ENCODE measurements at regions not wholly inside any gene's neighbourhood (a gene's known extent, or its start where the extent isn't known, plus 50 kb on each side); places are given as distances from the start of the nearest gene placed in this dataset.
A peak's percentile ranks its signal among the peaks of the same experiment; 100 is the strongest.
"Not testable (repeated sequence)": the region's sequence is repeated elsewhere in the genome, so short reads cannot be mapped to it uniquely, and the experiment has no call there.

DNA sequence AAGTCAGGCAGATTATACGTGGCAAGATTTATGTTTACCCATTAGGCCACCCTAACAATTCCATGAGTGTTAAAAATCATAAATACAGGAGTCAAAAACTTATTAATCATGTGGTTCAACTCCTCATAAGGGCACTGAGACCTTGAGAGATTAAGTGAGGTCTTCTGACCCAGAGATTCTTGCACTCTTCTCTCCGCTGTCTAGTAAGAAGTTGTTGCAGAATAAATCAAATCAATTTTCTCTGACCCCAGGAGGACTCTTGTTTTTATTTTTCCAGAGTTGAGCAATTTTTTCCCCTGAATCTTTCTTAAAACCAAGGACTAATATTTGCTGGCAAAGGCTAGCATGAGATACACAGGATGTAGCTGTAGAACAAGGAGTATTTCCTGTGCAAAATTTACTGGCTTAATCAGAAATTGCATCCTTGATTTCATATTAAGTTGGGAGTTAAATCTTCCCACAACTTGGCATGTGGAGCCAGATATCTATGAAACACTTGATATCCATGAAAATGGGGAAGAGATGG lies 90.9 kb upstream of the PTHLH start:
- DNase-seq = no peak

DNA sequence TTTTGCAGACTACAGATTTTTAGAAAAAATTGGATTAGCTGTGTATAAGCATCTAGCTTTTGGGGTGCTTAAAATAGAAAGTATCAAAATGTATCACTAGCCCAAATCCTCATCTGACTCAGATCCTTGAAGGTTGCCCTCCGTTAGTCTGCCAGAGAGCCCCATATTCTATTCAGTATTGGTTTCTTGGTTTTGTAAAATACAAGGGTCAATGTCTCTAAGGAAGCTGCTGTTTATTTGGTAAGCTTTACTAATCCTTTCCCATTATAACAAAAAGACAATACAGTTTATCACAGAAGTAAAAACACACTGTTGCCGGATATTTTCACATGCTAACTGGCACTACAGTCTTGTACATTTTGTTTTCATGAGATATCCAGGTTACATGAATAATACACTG lies 92.8 kb upstream of the PTHLH start:
- no peak for DNase-seq

DNA sequence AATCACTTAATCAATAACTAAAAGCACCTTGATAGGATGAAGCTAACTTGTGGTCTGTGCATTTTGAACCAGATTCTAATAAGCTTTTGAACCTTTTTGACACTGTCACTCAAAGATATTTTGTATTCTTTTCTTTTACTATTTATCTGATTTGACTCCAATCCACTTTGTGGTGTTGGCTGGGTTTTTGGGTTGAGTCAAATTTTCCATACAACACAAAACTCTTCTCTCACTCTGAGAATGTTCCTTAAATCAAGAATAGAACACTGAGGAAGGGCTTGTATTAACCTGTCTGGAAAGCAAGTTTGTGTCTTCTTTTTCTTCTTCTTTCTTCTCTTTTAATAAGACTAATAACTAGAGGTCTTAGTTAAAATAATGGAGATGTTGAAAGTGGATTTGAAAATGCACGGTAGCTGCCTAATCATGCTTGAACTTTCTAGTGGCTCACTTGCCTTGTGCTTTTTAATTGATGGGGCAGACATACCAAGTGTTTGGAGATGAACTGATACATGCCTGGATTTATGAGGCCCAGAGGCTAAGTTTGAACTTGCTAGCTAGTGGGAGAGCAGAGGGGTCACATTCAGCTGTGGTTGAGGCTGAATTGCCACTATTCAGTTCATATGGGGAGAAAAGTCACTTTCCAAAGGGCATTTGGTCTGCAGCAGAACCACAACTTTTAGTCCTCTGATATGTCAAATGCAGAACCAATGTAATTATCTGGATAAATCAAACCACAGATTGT lies 93.5 kb upstream of the PTHLH start:
- DNase-seq = no peak

DNA sequence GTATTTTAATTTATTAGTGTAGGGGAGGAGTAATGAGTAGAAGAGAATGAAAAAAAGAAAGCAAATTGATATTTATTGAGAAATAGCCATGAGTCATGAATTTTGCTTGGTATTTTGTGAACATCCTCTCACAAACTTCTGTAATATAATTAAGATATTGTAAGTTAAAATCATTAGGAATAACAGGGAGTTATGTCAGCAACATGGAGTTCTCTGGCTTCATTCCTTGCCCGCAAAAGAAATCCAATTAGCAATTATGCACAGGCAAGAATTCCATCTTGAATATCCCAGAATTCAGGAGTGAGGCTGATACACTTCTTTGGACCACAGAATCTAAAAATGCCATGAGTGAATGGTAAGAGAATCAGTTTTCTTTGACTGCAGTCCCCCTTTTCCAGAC lies 94.3 kb upstream of the PTHLH start:
- no peak for DNase-seq

DNA sequence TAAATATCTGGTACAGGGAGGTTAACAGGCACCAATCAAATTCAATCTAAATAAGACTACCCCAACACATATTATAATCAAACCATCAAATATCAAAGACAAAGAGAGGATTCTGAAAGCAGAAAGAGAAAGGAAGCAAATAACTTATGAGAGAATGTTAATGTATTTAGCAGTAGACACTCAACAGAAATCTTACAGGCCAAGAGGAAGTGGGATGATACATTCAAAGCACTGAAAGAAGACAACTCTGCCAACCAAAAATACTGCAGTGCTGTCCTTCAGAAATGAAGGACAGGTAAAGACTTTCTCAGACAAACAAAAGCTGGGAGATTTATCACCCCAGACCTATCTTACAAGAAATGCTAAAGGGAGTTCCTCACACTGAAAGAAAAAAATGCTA lies 95.9 kb upstream of the PTHLH start:
- DNase-seq = no peak

DNA sequence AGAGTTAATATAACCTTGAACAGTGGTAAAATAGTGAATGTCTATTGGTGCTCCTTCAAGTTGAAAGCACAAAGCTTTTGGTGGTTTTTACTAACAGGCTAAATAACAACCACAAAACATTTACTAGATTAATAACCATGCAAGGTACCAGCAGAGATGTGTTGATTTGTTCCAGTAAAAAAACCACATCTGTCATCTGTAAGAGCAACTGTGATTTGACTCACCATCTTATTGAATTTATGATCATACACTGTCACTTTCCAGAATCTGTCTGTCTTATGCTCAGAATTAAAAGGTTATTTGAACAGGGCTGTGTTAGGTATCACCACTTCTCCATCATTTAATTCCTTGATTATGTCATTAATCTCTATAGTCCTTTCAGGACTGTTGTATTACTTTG lies 107.0 kb upstream of the PTHLH start:
- DNase-seq = no peak

DNA sequence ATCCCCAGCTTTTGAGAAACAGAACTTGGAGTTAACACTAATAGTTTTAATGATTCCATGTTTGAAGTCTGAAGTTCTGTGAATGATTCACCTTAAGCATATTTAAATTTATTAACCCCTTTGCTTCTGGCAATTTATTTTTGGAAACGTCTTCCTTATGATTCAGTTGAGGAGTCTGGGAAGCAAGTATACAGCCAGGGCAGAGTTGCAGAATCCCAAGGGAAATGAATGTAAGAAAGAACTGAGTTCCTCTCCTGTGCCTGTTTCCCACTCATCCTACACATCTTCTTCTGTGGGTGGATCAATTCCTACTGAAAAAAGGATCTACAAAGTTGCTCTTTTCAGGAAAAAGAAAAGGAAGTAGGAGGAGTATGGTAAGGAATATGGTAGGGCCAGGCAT lies 108.2 kb upstream of the CCDC91 start:
- DNase-seq = no peak

DNA sequence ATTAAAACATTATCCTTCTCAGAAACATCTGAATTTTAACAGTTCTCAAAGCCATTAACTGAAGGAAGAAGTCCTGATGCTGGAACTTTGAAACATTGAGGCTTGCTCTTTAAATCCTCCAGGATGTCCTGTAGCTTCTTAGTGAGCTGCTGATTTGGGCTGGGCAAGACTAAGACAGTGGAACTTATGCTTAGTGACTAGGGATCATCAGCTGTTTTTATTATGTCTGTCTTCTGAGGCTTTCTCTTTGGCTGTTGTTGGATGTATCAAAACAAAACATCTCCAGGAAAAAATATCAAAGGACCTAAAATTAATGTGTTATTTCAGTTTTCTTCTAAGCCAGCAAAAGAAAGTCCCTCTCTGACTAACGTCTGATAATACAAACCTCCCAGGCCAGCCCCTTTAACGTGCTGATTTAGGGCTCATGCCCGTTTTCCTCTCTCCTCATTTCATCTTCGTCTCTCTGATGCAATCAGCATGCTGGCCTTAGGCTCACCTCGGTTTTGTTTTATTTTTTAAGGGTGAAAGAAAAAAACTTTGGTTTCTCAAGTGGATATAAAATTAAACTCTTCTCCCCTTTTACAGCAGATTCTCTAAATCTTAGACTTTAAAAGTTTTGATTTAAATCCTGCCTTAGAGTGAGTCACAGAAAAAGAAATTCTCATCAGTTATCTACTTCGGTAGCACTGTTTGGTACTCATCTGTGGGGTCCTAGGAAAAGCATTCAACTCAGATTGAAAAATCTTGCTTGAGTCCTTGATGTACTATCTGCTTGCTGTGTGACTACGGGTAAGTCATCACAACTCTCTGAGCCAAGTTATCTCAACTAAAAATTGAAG lies 106.2 kb upstream of the CCDC91 start:
- no peak for DNase-seq

DNA sequence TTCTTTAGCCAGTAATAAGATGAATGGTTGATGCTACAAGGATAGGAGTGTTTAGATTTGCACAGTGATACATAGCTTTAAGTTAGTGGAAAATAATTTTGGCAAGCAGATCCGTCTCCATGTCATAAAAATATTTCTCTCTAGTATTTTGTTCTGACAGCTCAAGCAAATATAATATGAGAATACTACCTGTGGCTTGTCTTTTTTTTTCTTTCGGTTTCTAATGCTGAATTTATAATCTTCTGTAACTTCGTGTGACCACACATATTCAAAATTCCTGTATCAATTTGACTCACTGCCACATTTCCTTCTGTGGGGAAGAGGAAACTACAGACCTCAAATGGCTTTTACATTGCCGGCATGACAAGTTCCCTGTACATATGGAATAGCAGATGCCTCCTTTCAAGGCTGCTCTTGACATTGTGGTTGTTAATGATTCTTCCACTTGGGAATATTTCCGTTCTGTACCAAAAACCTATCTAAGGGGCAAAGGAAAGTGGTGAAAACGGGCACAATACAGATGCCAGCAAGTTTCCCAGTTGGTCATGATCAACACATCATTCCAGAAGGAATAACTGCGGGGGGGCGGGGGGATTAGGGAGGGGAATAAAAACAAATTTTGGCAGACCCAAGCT lies 103.6 kb upstream of the CCDC91 start:
- DNase-seq = no peak

DNA sequence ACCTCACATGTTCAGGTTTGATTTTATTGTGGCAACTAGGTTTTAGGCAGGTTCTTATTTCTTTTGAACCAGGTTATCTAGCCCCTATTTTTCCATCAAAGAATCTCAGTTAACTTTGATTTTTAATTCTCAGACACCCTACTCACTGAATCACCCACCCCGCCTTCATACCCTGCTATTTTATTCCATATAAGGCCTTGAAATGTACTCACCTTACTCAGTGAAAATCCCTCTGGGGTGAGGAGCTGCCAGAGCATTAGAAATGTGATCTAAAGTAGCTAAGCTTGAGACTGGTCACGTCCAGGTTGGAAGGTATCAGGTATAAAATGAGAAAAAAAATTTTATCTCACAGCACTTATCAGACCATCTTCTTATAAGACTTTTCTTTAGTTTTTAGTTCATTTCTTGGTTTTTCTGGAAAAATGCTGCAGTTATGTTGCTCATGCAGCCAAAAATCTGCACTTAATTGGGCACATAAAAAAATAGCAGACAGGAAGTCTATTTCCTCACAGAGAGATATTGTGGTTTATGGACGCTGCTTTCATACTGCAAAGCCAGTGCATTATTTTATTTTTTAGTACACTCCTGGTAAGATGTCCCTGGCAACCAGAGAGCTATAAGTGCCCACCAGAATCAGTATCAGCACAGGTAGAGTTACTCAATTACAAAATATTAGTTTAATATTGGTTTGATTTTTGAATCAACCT lies 101.5 kb upstream of the CCDC91 start:
- no peak for DNase-seq

DNA sequence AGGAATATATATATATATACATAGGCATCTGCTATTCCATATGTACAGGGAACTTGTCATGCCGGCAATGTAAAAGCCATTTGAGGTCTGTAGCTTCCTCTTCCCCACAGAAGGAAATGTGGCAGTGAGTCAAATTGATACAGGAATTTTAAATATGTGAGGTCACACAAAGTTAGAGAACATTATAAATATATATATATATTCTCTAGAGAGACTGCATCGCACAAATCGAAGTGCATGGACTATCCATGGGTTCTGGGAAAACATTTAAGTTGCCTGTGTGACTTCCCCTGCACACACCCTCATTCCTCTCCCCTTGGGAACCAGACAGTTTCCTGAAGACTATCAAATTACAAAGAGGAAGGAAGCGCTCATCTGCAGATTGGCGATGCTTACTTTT lies 100.9 kb upstream of the CCDC91 start:
- DNase-seq = no peak

DNA sequence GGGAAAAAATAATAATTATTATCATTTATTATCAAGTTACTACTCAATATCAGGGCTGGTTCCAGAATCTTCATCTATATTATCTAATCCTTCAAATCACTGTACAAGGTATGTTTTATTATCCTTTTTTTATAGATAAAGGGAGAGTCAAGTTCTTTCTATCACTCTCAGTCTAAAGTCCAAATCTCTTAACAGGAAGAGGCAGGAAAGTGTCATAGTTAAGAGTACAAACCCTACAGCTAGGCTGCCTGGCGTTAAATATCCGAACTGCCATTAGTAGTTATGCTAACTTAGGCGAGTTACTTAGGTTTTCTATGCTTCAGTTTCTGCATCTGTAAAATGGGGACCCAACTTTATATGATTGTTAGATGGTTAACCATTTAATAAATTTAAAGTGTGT lies 99.4 kb upstream of the CCDC91 start:
- no peak for DNase-seq

DNA sequence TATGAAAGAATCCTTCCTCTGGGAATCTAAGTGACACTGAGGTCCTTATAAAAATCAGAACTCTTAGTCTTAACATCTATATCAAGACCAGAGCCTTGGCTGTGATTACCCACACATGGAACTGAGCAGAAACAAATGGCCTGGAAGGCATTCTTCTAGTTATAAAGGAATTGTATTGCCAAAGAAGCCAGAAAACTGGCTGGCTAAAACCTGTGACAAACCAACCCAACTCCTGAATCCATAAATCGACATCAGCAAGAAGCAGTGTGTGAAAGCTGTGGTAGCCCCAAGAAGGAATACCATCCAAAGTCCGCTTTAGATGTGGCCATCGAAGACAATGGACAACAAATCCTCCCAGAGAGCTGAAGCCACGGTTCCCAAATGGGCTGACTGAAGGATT lies 97.9 kb upstream of the CCDC91 start:
- DNase-seq = no peak

DNA sequence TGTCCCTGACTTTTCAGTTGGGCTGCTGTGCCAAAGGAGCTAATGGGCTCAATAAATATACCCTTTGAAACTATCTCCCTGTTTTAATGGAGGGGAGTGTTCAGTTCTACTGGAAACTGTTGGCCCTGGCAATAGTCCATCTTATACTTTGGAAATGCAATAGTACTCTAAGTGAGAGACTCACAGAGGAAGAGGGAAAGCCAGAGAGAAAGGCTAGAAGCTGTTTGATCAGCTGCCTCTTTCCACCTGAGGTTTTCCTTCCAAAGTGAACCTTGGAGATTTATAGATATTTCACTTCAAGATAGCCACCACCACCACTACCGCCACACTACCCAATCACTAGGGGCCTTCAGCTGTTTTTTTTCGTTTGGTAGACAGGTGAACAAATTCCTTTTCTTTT lies 93.6 kb upstream of the CCDC91 start:
- DNase-seq = no peak

DNA sequence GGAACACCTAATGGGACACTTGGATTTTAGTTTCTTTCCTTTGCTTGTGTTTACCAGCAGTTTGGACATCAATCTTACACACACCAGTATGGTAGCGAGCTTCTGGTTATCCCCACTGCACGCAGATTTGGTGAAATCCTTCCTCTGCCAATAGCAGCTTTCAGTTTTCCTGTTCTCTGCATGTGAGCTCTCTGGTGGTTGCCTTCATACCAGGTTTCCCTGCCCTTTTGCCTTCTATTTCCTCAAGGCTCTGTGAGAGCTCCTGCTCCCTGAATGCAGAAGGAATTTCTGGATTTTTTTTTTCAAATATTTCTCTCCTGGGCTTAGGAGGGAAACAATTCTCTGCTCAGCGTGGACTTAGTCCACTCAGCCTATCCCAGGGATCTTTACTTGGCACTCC lies 93.0 kb upstream of the CCDC91 start:
- no peak for DNase-seq

DNA sequence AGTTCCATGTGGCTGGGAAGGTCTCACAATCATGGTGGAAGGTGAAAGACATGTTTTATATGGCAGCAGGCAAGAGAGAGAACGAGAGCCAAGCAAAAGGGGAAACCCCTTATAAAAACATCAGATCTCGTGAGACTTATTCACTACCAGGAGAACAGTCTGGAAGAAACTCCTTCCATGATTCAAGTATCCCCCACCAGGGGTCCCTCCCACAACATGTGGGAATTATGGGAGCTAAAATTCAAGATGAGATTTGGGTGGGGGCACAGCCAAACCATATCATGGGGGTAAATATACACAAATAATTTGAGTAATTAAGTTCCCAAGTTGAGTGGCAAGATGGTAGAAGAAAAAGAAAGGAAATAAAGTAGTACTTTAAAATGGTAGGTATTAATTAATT lies 91.0 kb upstream of the CCDC91 start:
- not testable (repeated sequence) for DNase-seq

DNA sequence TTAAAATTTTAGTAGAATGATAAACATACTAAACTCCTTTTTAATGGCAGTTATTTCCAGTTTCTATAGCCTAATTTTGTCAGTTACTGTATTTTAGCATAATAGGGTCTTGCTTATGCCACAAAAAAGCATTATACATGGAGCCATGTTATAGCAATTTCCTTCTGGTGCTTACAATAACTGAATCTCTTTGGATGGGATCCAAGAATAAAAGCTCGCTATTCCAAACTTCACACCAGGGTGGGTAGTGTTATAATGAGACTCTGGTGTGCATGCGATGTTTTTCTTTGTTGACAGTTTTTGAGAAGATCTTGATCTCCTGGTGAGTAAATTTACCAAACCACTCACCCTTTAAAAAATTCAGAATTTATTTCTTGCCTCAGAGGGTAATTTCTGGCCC lies 90.4 kb upstream of the CCDC91 start:
- no peak for DNase-seq

DNA sequence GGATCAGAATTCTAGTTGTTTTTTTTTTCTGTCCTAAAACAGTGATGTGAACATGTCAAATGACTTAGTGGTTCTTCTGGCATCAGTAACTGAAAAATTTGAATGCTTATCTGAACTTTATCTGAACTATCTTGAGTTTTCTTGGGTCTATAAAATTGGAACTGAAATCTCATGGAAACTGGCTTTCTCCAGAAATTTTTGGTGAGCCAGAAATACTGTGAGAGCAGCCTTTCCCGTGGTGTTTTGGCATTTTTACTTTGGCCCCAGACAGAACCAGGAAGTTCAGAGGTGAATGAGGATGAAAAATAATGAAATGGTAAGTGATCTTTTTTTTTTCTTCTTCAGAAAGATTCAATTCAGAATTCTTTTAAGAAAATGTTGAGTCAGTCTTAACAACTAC lies 89.5 kb upstream of the CCDC91 start:
- DNase-seq = no peak

DNA sequence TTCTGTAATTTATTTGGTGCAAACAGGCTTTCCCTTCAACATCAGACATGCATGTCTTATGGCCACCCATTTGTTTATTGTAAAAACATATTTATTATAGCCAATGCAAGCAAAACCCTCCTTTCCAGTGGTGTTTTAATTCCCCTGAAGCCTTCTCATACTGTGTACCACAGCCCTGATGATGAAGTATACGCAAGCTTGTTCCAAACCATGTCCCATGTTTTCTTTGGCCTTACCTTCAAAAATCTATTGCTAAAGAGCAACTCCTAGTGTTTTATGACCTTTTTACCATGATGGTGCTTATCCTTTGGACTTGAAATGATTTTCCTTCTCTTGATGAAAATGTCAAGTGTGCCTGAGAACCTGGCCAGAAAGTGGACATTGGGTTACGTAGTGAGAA lies 85.9 kb upstream of the CCDC91 start:
- no peak for DNase-seq

DNA sequence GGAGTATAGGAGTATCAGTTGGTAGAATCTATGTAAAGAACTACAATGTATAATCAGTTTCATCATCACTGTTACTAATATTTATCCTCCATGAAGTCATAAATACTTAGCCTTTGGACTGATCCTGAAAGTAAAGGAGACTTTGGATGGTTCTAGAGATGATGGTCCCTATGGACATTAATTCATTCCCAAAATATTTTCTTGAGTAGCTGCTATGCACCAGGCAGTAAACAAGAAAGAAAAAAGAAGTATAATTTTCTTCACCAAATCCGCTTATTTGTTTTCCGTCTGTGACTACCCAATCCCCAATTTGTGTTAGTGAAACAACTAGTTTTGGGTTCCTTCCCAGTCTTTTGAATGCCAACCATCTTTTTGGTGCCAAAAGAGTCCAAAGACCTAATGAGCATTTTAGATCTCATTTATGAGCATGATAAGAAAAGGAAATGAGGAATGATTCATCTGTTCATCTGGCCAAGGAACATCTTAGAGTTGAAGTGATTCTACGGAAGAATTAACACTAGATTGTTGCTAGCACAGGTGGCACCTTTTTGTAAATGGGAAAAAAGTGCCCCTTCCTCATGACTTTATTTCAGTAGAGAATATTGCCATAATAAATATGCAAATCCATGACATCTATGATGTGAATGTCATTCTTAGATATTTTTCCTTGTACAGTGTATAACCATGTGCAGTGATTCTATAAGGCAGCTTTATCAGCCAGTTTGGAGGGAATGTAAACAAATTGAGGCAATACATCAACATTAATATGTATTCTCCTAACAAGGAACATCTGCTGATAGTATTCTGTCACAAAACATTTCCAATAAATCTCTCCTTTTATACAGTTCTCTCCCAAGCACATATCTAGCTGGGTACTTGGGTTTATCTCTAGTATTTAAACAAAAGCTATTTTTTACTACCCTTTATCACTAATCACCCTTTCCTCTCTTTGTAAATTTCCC lies 85.1 kb upstream of the CCDC91 start:
- DNase-seq = no peak

DNA sequence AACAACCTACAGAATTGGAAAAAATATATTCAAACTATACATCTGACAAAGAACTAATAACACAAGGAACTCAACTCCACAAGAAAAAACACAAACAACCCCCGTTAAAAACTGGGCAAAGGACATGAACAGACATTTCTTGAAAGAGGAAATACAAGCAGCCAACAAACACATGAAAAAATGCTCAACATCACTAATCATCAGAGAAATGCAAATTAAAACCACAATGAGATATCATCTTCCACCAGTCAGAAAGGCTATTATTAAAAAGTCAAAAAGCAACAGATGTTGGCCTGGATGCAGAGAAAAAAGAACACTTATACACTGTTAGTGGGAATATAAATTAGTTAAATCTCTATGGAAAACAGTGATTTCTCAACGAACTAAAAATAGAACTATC lies 82.6 kb upstream of the CCDC91 start:
- DNase-seq = no peak

DNA sequence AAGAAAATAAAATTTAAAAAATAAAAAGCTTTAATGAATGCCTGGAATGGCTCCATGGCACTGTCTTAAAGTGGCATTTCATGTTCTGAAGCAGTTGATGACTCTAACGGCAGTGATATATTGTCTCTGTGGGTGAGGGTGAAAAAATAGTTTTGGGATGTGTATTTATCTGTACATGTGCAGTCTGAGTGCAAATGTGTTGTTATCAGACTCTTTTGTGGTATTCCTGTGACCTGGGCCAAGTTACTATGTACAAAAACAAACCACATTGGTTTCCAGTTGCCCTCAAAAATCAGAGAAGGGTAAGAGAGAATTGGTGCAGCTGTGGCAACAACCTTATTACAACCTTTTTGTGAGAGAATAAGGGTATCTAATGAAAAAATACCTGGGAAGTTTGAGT lies 81.7 kb upstream of the CCDC91 start:
- DNase-seq = peak in 1 of 2 donors; percentile 6

Measured in CD4-positive, alpha-beta T cell treated with Interleukin-1 beta for 1 hour (primary cell).